NCI-H2107 treated with DMSO at 0.1 percent for 48 hours (cell line): ENCODE measurements at regions not wholly inside any gene's neighbourhood (a gene's known extent, or its start where the extent isn't known, plus 50 kb on each side); places are given as distances from the start of the nearest gene placed in this dataset.

Experiments used
- DNase-seq: peaks from one replicate; lab custom pipeline; 2025; ENCODE audit not compliant: unreplicated experiment; lab: John Stamatoyannopoulos, UW

DNA sequence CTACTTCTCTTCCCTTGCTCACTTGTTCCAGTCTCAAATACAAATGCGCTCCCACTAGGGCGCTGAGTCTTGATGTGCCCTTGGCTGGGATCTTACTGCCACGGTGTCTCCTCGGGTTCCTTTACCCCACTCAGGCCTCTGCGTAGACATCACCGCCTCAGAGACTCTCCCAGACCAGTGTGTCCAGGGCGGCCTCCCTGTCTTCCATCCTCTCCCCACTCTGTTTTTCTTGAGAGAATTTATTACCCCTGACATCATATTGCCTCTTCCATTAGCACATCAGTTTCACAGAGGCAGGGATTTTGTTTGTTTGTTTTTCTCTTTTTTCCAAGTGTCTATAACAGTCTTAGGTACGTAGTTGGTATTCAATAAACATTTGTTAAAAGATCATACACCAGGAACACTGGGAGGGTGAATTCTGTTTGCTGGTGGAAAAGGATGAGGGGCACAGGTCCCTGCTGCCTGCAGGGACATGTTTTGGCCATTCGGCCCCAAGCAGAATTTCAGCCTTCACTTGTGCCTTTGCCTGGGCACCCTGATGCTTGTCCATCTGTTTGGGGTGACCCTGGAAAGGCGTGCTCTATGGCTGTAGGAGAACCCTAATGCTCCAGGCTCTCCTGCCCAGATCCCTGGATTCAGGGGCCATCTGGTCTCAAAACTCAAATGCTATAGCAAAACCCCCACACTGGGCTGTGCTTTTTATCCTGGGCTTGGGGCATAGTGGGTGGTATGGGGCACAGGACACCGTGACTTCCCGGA is 55.0 kb downstream of the RPL37A start:
- no peak for DNase-seq

DNA sequence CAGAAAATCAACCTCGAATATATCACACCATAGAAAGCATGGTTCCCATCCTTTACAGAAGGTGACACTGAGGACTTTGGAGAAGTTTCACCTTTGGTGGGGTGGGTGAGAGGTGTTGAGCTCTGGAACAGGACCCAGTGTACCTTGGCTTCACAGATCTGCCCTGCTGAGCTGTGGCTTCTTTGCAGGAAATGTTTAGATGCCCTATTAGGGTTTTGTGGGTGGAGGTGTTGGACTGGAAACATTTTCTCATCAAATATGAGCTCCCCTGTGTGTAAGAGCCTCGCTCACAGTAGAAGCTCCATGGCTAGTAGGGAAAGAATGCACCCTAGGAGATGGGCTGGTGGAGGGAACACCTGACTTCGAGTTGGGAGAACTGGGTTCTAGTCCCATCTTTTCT is 55.6 kb downstream of the RPL37A start:
- no peak for DNase-seq

DNA sequence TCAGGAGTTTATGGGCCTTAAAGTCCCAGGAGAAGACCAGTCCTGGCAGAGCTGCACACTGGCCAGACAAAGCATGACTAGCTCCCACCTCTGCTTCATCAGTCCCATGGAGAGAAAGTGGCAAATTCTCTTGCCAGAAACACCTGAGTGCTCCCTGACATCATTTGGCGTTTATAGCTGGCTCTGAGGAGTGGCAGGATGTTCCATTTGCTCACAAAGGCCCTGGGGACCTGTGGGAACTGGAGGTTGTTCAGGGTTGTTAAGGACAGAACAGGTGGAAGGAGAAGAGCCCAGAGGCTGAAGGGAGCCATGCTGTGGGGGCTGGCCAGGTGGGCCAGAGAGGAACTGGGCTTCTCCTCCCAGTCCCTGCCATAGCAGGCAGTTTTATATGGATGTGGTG is 56.1 kb downstream of the RPL37A start:
- DNase-seq, result peak; percentile 75

DNA sequence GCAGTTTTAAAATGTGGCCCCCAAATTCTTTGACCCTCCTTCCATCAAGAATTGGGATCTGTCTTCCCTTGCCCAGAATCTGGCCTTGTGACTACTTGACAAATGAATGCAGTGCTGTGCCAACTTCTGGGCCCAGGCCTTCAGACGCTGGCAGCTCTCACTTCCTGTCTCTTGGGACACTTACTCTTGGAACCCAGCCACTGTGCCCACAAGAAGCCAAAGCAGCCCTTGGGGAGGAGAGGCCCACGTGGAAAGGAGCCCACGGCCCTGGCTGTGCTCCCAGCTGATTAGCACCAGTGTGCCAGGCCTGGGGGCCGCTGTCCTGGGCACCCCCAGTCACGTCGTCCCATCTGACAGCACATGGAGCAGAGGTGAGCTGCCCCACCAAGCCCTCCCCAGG is 56.6 kb downstream of the RPL37A start:
- DNase-seq, result peak; percentile 46

DNA sequence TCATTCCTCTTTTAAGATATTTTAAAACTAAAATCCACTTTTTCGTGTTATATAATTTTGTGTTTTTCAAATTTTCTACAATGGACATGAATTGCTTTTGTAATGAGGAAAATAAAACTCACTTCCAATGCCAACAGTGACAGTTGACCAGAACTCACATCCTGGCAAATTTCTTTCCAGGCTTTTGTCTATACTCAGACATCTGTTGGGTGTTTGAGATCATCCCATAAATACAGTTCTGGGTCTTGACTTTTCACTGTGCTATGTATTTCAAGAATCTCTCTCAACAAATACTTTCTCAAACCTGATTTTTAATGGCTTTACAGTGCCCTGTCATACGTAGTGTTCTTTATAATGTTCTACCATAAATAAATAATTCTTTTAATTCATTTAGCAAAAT is 57.6 kb downstream of the RPL37A start:
- no peak for DNase-seq

DNA sequence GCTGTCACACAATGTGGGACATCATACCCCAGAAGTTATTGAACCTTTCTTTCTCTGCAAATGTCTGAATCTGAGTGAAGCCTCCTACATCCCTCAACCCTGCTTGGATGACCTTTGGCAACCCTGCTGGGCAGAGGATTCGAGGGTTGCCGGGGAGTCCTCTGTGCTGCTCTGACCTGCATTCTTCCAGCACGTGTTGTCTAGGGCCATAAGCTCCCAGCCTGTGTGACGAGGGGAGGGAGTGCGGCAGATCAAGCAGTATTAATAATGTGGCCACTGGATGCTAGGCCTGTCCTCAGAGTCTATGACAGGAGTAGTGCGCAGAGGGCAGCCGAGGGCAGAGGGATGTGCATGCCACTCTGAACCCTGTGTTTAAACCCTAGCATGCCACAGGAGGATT is 58.8 kb downstream of the RPL37A start:
- no peak for DNase-seq

DNA sequence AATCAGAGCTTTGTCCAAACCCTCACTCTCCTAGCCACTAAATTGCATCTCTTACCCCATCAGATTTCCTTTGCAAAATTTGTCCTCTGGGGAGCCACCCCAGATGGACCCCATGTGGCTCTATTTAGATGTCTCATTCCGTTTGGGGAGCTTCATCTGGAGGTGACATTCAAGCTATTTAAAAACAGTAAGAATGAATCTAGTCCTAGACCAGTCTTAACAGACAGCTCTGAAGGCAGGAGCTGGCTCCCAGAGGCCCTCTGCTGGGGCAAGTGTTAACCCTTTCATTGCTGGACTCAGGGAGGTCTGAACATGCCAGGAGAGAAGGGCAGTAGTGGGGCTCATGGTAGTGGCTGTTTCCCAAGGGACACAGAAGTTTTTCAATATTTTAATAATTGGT is 59.2 kb downstream of the RPL37A start:
- DNase-seq, result no peak

DNA sequence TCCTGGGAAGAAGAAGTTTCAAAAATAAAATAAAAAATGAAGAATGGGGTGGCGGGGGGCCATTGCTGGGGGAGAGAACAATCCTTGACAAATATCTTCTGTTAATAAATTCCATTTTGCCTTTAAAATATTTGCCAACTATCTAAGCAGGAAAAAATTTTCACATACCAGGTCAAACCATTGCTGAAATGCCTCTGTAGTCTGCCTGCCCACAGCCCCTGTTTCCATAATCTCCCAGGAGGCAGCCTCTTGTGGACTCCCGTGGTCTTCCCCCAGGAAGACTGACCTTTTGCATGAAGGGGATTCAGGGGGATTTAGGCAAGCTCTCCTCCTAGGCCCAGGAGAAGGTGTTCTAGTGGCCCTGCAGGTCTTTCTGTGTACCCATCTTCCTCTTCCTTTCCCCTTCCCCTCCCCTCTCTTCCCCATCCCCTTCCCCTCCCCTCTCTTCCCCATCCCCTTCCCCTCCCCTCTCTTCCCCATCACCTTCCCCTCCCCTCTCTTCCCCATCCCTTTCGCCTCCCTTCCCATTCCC is 61.0 kb downstream of the RPL37A start:
- DNase-seq, result no peak

DNA sequence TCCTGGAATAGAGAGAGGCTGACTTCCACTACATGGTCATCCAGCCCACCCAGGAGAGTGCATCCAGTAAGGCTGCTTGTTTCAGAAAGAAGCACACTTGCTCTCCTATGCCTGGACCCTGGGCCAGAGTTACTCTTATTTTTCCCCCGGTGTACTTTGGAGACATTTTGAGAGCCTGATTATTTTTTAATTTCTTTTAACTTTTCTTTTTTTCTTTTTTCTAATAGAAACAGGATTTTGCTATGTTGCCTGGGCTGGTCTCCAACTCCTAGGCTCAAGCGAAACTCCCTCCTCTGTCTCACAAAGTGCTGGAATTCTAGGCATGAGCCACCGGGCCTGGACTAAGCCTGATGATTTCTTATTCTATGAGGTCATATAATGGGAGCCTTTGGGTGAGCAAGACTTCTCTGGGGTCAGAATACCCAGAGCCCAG is 62.2 kb downstream of the RPL37A start:
- DNase-seq, result no peak

DNA sequence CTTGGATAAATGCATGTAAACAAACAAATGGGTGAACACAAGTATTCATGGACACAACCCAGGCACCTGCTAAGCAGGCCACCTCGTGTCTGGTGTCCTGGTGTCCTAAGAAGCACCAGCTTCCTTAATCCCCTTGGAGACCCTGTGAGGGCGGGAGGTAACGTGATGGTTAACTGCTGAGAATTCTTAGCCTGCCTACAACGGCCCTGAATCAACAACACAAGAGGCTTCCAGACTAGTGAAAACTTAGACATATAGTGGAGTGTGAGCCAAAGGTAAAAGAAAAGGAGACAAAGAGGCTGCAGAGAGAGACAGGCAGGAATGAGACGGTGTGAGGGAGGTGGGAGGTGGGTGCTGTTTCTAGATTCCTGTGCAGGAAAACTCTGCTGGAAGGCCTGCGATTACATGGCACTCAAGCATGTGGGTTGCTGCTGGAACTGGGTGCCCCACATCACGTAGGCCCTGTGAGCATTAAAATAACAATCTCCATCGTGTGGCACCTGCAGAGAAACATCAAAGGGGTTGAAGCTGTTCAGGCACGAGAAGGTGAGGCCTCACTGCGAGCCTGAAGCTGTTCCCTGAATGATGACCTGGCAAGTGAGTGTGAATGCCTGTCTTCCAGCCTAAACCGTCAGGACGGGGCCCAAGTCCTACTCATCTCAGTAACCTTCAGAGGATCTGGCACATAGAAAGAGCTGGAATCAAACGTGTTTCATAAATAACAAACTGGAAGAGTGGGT is 64.2 kb downstream of the RPL37A start:
- no peak for DNase-seq

DNA sequence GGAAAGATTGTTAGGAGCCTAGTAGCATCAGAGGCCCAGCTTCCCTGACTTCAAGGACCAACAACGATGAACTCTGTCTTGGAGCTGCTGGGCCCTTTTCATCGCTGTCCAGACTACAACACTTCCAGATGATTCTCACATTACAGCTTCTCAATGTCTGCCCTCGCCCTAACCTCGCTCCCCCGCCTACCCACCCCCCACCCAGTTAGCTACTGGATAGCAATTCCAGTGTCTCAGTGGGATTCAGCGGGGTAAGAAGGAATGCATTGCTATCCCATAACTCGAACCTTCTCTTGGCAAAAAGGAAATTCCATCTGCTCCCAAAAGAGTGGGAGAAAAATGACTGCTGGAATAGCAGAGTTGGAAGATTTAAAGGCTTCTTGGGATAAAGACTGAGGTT is 65.0 kb downstream of the RPL37A start:
- no peak for DNase-seq

DNA sequence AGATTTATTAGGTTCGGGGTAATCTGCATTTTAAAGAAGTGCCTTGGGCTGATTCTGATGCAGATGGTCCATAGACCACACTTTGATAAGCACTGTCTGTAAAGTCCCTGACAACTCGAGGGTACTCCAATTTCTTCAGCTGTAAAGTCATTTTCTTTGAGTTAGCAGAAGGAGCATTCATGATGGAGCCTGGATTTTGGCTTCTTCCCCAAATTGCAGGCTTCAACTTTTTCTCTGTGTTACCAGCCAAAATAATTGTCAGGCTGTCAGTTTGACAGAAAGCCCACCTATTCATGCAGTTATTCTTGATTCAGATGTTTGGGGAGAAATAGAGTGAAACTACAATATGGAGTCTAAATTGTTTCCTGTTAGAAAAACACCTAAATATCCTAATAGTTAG is 66.0 kb downstream of the RPL37A start:
- no peak for DNase-seq

DNA sequence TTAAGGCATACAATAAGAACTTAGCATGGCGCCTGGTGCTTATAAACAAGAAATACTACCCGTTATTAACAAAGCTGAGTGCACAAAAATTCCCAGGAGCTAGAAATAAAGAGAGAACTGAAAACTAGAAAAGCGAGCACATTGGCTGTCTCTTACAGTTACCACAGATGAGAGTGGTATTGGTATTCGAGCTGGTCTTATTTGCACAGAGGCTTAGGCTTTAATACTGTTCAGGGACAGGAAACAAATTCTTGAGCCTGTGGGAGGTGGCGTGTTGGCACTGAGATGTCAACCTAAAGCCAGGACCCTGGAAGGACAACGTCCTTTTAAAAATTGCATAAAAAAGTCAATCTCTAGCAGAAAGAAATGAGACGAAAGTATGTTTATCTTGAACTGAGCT is 67.3 kb upstream of the IGFBP2 start:
- no peak for DNase-seq

DNA sequence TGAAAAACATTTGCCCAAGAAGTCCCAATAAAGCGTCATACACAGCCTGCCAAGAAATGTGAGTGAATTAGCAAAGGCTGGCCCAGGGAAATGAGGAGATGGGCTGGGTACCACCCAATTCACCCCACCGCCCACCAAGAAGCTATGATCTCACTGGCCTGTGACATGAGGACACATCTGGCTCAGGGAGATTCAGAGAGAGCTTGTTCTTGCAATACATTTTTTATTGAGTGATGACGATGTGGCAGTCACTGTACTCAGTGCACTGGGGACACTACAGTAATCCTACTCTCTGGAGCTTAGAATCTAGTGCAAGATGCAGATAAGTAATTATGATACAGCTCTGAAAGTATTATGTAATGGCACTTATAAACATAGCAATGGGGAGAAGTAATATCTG is 64.6 kb upstream of the IGFBP2 start:
- DNase-seq, result no peak

DNA sequence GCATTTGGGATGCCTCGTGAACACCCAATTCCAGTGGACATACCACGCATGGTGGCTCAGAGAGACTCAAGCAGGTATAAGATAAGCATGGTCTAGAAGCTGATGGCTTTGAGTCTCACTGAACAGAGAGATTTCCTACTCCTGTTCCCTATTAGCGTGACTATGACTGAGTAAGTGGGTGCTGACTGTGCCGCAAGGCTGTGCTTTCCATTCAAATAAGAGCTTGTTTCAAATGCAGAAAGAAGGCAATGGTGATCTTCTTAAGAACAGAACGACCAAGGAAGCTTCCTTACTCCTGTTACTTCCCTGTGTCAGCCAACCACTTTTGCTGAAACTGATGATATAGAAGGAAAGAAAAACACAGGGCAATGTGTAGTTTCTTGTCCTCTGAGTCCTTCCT is 63.5 kb upstream of the IGFBP2 start:
- no peak for DNase-seq

DNA sequence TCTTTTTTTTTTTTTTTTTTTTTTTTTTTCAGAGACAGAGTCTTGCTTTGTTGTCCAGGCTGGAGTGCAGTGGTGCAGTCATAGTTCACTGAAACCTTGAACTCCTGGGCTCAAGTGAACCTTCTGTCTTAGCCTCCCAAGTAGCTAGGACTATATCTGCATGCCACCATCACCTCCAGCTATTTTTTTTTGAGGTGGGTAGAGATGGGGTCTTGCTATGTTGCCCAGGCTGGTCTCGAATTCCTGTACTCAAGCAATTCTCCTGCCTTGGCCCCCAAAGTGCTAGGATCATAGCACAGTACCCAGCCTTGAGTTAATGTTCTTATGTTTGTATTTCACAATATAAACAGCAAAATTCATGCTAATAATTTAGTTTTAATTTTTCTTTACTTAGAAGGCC is 62.9 kb upstream of the IGFBP2 start:
- no peak for DNase-seq

DNA sequence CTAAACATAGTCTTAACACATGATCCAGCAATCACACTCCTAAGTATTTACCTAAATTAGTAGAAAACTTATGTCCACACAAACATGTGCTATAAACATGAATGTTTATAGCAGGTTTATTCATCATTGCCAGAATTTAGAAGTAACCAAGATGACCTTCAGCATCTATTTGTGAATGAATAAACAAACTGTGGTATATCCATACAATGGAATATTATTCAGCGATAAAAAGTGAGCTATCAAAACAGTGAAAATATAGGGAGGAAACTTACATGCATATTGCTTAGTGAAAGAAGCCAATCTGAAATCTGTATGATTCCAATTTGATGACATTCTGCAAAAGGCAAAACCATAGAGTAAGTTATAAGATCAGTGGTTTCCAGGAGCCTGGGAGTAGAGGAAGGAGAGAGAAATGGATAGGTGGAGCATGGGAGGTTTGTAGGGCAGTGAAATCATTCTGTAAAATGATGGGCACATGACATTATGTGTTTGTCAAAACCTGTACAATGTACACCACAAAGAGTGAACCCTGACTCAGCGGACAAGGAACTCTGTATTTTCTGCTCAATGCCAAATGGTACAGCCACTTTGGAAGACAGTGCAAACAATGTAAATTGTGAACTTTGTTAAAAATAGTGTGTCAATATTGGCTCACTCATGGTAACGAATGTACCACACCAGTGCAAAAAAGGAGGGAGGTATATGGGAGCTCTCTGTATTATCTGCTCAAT is 61.9 kb upstream of the IGFBP2 start:
- DNase-seq, result no peak

DNA sequence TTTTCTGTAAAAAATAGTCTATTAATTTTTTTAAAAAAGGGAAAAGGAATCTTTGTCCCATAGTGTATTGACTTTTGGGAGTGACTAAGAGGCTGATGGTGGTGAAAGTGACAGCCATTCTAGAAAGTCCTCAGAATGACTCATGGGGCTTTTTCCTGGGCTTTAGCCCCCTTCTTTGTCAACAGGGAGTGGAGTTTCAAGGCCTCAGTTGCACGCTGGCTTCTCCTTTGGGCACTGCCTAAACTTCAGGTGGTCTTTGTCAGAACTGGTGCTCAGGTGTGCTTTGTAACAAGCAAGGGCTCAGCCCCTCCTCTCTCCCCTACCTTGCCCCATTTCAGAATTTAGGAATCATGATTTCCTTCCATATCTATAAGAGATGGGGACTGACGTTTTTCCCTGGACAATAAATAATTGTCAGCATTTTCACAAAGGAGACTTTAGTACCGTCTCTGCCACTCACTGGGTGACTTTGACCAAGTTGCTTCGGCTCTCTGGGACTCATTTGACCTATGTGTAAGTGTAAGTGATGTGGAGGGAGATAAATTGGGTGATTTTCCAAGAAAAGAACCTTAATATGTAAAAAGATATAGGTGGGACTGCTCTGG is 61.2 kb upstream of the IGFBP2 start:
- DNase-seq, result no peak

DNA sequence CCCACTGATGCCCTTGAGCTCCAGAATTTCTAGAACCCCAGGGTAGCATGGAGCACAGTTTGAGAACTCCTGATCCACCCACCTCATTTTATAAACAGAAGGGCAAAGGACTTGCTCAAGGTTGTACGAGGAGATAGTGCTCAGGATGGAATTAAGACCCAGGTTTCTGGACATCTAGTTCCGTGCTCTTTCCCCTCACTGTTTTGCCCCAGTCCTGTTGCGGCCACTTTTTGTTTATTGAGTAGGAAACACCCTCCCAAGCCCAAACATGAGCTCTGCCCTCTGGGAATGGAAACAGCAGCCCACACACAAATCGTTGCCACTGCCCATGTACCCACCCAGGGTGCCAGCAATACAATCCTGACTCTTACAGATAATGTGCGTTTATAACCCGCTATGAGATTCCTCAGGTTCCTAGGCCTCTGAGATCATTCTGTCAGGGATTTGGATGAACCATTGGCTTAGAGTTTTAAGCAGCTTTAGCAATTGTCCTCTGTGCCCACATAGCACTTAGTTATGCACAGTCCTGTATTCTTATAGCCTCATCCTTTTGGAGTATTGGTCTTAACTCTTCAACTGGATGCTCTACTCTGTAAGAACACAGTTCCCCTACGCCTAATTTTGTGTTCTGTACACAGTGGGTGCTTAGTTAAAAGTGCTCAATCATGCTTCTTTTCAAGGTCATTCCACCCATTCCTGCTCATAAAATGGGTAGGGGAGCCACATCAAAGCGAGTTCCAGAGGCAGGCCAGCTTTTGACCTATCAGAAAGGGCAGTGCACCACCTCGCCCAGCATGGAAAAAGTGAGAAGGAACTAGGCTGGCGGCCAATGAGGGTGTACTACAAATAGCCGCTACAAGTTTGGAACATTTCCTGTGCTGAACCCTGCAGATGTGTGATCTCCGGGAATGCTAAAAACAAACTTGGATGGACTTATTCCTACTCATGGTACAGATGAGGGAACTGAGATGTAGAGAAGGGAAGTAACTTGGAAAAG is 60.3 kb upstream of the IGFBP2 start:
- no peak for DNase-seq

DNA sequence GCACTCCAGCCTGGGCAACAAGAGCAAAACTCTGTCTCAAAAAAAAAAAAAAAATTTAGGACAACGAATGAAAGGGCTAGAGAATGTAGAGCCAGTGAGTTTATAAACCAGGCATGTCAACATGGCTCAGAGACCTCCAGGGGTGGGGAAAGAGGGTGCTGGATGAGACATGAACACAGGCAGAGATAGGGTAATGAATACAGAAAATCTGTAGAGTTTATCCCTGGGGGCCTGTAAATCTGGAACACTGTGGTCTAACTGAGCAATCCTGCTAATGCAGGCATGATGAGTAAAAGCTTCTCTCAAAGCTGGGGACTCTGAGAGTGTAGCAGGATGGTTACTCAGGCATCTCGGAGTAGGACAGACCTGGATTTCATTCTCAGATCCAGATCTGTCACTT is 59.2 kb upstream of the IGFBP2 start:
- DNase-seq, result no peak
